HG02840 (cell line): ENCODE measurements at regions not wholly inside any gene's neighbourhood (a gene's known extent, or its start where the extent isn't known, plus 50 kb on each side); places are given as distances from the start of the nearest gene placed in this dataset.
"Not testable (repeated sequence)": the region's sequence is repeated elsewhere in the genome, so short reads cannot be mapped to it uniquely, and the experiment has no call there.

Experiments
- ATAC-seq: cut with Tn5 transposase; IDR thresholded peaks from one replicate; pipeline ENCODE4 v1.9.1; 2021; ENCODE audit warnings: mild to moderate bottlenecking, moderate library complexity, moderate number of reproducible peaks; ENCODE audit not compliant: unreplicated experiment, low FRiP score

- peak; percentile 88 for ATAC-seq
Measured at GRCh38 chr12:89880690-89881350, 172.2 kb upstream of the ATP2B1 start.

- no peak for ATAC-seq
Measured at GRCh38 chr12:89879766-89880165, 171.1 kb upstream of the ATP2B1 start.

GRCh38 chr12:89878950-89879349 is 170.3 kb upstream of the ATP2B1 start:
- no peak for ATAC-seq

- no peak for ATAC-seq
Measured at GRCh38 chr12:89878327-89878726, 169.7 kb upstream of the ATP2B1 start.

- no peak for ATAC-seq
Measured at GRCh38 chr12:89877671-89878070, 169.0 kb upstream of the ATP2B1 start.

- no peak for ATAC-seq
Measured at GRCh38 chr12:89877136-89877535, 168.5 kb upstream of the ATP2B1 start.

- no peak for ATAC-seq
Measured at GRCh38 chr12:89875809-89876208, 167.2 kb upstream of the ATP2B1 start.

GRCh38 chr12:89875225-89875624 is 166.6 kb upstream of the ATP2B1 start:
- no peak for ATAC-seq

- no peak for ATAC-seq
Measured at GRCh38 chr12:89874146-89874545, 165.5 kb upstream of the ATP2B1 start.

- peak; percentile 47 for ATAC-seq
Measured at GRCh38 chr12:89873745-89874144, 165.1 kb upstream of the ATP2B1 start.

GRCh38 chr12:89872922-89873630 is 164.4 kb upstream of the ATP2B1 start:
- no peak for ATAC-seq

- no peak for ATAC-seq
Measured at GRCh38 chr12:89870413-89871184, 162.0 kb upstream of the ATP2B1 start.

- not testable (repeated sequence) for ATAC-seq
Measured at GRCh38 chr12:89867611-89868010, 159.0 kb upstream of the ATP2B1 start.

GRCh38 chr12:89864411-89864810 is 155.8 kb upstream of the ATP2B1 start:
- ATAC-seq, result no peak

GRCh38 chr12:89863968-89864367 is 155.3 kb upstream of the ATP2B1 start:
- no peak for ATAC-seq

GRCh38 chr12:89863493-89863938 is 154.9 kb upstream of the ATP2B1 start:
- ATAC-seq, result no peak

- peak; percentile 53 for ATAC-seq
Measured at GRCh38 chr12:89862511-89863445, 154.1 kb upstream of the ATP2B1 start.

GRCh38 chr12:89861086-89861485 is 152.4 kb upstream of the ATP2B1 start:
- ATAC-seq, result no peak

- no peak for ATAC-seq
Measured at GRCh38 chr12:89859508-89860220, 151.0 kb upstream of the ATP2B1 start.

- ATAC-seq, result no peak
Measured at GRCh38 chr12:89858718-89859117, 150.1 kb upstream of the ATP2B1 start.
